ENCODE measurements at regions not wholly inside any gene's neighbourhood (a gene's known extent, or its start where the extent isn't known, plus 50 kb on each side); places are given as distances from the start of the nearest gene placed in this dataset.
"Not testable (repeated sequence)": the region's sequence is repeated elsewhere in the genome, so short reads cannot be mapped to it uniquely, and the experiment has no call there.

- no peak for TF ChIP-seq CTCF (conservative IDR thresholded peaks at IDR 0.05; ENCODE audit: low read length)
- H3K4me3 ChIP-seq (ENCODE audit: low read length), result no peak overlapping the region
- no peak for DNase-seq (ENCODE audit: low read depth)
Measured at GRCh38 chr2:133892352-133892913, 324.2 kb upstream of the NCKAP5 start.

- no peak for DNase-seq (ENCODE audit: low read depth)
- no peak for TF ChIP-seq CTCF (conservative IDR thresholded peaks at IDR 0.05; ENCODE audit: low read length)
- H3K4me3 ChIP-seq (ENCODE audit: low read length), result no peak overlapping the region
Measured at GRCh38 chr2:133894429-133894828, 326.2 kb upstream of the NCKAP5 start.

GRCh38 chr2:133897838-133898237 is 329.6 kb upstream of the NCKAP5 start:
- DNase-seq (ENCODE audit: low read depth); H3K4me3 ChIP-seq (ENCODE audit: low read length): not testable (repeated sequence)

- H3K4me3 ChIP-seq (ENCODE audit: low read length), result no peak overlapping the region
- TF ChIP-seq CTCF (conservative IDR thresholded peaks at IDR 0.05; ENCODE audit: low read length), result no peak
- no peak for DNase-seq (ENCODE audit: low read depth)
Measured at GRCh38 chr2:133900909-133901308, 332.6 kb upstream of the NCKAP5 start.

GRCh38 chr2:133906396-133906795 is 338.1 kb upstream of the NCKAP5 start:
- no peak overlapping the region for H3K4me3 ChIP-seq (ENCODE audit: low read length)
- no peak for DNase-seq (ENCODE audit: low read depth)
- no peak for TF ChIP-seq CTCF (conservative IDR thresholded peaks at IDR 0.05; ENCODE audit: low read length)

GRCh38 chr2:133906926-133907325 is 338.7 kb upstream of the NCKAP5 start:
- DNase-seq (ENCODE audit: low read depth), result no peak
- no peak for TF ChIP-seq CTCF (conservative IDR thresholded peaks at IDR 0.05; ENCODE audit: low read length)
- H3K4me3 ChIP-seq (ENCODE audit: low read length), result no peak overlapping the region

- no peak for DNase-seq (ENCODE audit: low read depth)
- no peak overlapping the region for H3K4me3 ChIP-seq (ENCODE audit: low read length)
- TF ChIP-seq CTCF (conservative IDR thresholded peaks at IDR 0.05; ENCODE audit: low read length), result no peak
Measured at GRCh38 chr2:133908171-133908570, 339.9 kb upstream of the NCKAP5 start.

- no peak for TF ChIP-seq CTCF (conservative IDR thresholded peaks at IDR 0.05; ENCODE audit: low read length)
- no peak for DNase-seq (ENCODE audit: low read depth)
- no peak overlapping the region for H3K4me3 ChIP-seq (ENCODE audit: low read length)
Measured at GRCh38 chr2:133918141-133918540, 335.7 kb upstream of the MGAT5 start.
